ENCODE measurements at regions not wholly inside any gene's neighbourhood (a gene's known extent, or its start where the extent isn't known, plus 50 kb on each side); places are given as distances from the start of the nearest gene placed in this dataset.
A peak's percentile ranks its signal among the peaks of the same experiment; 100 is the strongest.

DNA sequence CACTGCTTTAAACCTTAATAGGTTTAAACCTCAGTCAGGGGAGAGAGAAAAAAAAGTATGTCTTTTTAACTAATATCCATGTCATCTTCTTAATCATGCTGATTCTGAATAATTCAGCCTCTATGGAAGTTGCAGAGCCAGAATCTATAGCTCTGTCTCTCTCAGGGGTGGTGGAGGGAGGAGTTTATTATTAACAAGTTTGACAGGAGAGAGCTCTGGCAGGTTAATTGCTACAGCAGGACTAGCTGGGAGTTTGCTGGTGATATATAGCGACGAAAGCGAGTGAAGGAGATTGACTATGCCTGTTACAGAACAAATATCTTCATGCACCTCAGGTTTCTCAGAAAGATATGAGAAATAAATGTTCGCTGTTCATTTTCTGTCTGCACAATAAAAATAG is 586.4 kb downstream of the TLE4 start:
- no peak for DNase-seq

DNA sequence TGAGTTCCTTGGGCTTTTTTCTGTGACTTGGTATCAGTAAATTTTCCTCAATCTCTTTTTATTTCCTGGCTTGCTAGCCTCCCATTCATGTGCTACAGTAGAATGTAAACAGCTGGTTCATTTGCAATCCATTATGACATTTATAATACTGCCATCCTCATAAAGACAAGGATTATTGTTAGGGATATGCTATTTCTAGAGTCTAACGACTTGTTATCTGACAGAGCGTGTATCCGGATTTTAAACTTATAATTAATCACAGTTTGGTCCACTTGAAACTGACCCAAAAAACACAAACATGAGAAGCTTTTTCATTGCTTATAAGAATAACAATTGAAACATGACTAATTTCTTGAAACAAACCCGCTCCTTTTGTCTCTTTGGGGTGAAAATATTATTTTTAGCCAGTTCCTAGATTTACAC is 585.8 kb downstream of the TLE4 start:
- peak; percentile 48 for DNase-seq

DNA sequence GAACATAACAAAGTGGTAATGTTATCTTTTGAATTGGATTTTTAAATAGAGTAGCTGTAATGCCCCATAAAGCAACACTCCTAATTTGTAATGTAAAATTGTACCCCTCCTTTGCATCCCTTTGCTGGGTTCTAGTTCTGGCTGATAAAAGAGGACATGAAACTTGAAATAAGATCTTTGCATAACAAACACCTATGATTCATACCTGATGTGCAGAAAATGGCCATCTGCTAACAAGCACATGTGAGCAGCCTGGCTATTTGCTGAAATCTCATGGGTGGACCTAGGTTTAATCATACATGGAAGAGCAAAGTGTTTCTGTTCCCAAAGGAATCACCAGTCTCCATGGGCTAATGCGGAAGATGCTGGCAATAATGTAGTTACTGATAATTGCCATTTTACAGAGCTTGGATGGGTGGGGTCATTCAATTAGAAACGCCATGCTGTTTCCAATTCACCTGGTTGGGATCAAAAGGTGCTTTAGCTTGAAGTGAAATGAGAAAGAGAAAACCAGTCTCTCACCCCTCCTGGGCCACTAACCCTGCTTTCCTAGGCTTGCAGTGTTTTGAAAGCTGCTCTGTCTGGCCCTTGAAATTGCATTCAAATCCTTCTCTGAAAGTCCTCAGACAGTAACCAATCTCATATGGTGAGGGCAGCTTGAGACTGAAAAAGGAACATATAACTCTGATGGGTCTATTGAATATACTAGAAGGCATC is 585.1 kb downstream of the TLE4 start:
- peak; percentile 81 for DNase-seq

DNA sequence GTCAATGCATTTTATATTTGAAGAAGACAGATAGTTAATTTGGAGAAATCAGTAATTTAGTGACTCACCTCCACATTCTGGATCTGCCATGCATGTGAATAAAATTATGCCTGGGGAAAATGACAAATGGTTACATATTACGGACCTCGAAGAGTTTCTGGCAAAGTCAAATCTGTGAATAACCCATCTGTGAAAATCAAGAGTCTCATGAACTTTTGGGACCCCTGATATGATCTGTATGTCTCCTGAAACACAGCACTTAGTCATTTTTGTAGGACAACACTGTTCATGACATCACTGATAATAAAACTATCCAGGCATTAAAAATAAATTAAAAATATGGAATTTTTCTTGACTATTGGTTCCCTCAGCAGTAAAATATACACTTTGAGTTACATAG is 584.5 kb downstream of the TLE4 start:
- no peak for DNase-seq

DNA sequence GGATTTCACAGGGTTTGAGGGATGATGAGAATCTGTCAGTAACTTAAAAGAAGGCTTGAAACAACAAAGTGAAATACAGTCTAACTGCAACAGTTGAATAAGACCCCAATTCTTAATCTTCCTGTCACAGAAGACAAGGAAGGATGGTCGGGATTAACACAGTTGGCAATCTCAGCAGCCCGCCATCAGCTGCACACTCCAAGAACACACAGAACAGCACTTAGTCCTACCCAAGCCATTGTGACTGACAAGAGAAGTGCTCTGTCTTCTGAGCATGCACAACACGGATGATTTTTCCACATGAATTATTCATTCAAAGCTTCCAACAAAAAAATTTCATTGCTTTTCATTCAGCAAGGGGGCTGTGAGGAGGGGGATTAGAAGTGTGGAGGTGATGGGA is 576.1 kb downstream of the TLE4 start:
- DNase-seq = no peak

DNA sequence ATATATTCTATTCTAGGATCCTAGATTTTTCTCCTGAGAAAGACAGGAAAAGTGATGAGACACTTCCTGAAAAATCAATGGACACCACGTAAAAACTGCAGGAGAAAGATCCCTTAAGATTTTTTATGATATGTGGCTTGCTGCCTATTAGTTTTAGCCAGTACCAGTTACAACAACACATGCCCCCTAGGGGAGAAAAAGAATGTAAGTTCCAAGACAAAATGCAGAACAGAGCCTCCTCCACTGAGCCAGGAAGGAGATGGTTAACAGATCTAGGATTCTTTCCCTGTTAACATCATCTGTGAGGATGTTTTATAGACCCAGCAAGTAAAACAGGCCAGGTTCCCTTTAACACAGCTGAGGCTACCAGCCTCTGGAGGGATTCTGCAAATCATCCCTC is 574.7 kb downstream of the TLE4 start:
- no peak for DNase-seq

DNA sequence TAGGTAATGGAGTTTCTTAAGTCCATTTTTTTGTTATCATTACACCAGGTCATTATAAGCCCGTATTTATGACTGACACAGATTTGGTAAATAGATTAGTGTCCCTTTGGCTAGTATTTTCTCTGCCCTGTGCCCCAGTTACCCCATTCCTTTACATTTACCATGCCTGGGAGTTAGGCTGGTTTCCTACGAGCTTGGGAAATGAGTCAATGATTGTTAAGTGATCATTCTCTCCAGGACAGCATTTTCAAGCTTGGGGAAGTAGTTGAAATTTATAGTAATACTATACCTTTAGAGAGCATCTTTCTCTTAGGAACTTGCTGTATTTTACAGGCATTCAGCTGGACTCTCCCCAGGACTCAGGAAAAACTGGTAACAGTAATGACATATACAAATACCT is 573.1 kb downstream of the TLE4 start:
- no peak for DNase-seq

DNA sequence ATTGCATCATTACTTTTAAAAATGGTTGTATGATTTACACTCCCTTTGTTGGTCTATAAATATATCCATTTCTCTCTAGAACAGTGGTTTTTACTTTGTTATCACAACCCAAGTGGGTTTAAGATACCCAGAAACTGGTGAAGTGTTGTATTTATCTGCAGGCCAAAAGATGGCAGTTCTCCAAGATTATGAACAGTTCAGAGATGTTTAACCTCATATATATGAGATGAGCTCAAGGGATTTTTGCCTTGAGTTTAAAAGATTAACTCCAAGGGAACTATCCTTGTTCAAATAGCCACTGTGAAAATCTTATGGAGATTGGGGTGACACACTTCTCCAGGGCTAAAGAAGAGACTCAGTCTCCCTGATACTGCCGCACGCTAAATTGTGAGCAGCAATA is 572.6 kb downstream of the TLE4 start:
- no peak for DNase-seq

DNA sequence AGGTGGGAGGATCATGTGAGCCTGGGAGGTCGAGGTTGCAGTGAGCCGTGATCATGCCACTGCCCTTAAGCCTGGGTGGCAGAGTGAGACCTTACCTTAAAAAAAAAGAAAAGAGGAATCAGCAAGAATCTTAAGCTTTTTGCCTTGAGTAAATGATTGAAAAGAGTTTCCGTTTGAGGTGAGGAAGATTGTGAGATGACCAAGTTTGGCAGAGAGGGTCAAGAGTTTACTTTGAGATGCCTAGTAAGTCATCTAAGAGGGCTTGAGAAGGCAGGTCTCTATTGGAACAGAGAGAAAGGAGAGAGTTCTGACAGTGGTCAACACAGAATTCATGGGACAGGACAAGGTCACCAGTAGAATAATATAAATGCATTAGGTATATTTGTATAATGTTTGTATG is 572.1 kb downstream of the TLE4 start:
- DNase-seq = no peak

DNA sequence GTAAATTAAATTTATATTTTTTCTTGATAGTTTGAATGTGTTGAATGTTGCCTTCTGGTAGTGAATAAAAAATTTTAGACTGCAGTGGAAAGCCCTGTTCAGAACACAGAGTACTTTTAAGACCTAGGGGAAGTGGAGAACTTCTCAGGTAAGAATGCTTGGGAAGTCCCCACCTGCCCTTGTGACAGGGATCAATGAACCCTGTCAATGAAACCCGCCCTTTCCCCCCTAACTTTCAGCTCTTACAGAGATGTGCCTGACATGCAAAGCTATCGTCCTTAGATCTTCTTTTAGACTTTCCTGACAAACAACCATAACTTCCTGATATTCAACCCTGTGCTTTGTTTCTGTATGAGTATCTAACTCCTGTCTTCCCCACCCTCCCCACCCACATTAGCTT is 562.7 kb downstream of the TLE4 start:
- DNase-seq = no peak

DNA sequence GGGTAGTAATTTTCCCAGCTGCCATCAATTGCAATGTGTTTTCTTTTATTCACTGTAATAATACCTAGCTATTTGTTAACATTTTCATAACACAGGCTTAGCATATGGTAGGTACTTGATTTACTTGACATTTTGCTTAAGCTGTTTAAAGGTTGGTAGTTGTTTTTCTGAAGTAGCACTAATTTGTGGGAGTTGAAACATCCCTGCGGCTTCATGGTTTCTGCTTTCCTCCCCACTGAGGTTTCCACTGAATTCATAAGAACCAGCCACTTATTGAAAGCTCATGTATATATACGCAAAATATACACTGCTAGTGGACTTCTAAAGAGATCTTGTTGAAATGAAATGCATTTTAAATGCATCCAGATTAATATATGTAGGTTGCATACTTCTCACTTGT is 559.9 kb downstream of the TLE4 start:
- DNase-seq = no peak

DNA sequence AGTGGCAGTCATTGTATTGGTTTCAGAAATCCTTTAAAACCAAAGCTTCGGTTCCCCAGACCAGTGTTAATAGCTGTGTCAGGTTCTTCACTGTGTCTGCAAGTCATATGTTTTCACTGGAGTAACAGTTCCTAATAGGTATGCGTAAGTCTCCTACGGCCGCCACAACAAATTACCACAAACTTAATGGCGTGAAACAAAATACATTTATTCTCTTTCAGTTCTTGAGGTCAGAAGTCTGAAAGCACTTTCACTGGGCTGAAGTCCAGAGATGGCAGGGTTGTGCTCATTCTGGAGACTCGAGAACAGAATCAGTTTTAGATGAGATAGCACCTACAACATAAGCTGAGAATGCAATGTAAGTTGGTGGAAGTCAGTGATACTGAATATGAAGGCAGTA is 556.2 kb downstream of the TLE4 start:
- DNase-seq = no peak

DNA sequence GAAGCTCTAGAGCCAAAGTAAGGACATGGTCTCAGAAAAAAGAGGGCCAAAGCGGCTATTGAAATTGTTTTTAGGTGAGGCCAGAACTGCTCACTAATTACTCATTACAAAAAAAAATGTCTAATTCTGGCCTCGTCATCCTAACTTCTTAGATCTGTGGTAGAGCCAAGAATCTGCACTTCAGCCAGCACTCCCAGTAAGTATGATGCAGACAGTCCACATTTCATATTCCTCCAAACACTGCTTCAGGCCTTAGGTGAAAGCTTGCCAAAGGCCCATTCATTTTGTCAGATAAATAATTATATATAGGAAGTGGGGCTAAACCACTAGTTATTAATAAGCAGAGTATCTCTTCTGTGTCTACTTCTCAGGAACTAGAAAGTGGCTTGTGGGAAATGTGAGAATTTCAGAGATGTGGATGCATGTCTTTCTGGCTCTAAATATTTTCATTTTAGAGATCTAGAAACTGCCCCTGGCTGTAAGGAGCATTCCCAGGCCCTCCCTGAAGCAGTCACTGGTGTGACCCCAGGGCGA is 554.0 kb downstream of the TLE4 start:
- no peak for DNase-seq

DNA sequence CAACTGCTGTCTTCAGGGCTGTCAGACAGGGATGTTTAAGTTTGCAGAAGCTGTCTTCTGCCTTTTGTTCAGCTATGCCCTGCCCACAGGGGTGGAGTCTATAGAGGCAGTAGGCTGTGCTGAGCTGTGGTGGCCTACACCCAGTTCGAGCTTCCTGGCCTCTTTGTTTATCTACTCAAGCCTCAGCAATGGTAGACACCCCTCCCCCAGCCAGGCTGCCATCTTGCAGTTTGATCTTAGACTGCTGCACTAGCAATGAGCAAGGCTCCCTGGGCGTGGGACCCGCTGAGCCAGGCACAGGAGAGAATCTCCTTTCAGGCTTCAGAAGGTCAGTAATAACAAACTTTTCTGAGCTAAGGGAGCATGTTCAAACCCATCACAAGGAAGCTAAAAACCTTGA is 545.3 kb downstream of the TLE4 start:
- DNase-seq = no peak

DNA sequence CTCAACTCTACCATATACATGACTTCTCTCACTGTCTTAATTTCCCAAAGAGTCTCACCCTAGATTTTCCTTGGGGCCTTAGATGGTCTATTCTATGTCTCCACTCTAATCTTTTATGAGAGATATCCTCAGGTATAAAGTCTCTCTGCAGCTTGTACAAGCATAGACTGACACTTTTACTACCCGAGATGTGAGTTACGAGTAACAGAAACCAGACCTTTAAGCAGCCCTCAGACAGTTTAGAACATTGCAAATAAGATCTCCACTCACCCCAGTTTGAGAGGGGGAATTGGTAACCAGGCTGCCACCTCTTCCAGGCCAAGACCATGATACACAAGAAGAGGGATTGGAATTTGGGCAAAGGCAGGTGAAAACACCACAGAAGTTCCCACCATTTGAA is 542.5 kb downstream of the TLE4 start:
- DNase-seq = no peak

DNA sequence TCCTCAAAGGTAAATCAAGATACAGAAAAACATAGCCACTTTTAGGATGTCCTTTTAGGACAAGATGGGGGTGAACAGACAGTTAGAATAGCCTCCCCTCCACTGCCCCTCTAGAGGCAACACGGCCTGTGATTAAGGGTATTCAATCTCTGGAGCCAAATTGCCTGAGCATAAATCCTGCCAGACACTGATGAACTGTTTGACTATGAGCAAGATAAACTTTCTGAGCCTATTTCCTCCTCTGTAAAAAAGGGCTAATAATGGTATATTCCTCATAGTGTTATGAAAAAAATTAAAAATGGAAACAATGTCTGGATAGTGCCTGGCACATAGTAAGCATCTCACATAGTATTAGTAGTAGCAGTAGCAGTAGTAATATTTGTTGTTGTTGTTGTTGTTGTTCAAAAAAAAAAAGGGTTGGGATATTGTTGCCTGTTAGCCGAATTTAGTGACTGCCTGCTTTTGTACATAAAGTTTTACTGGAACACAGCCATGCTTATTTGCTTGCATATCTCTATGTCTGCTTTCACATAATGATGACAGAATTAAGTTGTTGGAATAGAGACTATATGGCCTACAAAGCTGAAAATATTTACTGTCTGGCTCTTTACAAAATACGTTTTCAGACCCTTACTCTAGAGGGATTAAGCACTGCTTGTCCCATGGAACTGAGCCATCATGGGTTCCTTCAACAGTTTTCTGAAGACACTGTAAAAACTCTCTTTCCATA is 536.3 kb downstream of the TLE4 start:
- no peak for DNase-seq

DNA sequence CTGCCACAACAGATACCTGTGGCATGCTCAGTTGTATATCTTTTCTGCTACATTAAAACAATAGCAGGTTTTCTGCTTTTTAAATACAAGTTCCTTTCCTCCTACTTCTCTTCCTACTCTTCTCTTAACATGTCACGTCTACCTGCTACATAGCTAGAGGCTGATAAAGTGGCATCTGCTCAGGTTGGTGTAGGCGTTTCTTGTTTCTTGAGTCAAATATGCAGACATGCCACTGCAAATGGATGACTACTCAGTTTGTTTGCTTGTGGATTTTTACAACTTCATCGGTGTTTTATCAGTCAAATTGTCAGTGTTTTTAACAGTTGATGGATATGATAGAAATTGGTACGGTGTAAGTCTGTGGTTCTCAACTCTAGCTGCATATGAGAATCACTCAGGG is 525.7 kb downstream of the TLE4 start:
- no peak for DNase-seq

DNA sequence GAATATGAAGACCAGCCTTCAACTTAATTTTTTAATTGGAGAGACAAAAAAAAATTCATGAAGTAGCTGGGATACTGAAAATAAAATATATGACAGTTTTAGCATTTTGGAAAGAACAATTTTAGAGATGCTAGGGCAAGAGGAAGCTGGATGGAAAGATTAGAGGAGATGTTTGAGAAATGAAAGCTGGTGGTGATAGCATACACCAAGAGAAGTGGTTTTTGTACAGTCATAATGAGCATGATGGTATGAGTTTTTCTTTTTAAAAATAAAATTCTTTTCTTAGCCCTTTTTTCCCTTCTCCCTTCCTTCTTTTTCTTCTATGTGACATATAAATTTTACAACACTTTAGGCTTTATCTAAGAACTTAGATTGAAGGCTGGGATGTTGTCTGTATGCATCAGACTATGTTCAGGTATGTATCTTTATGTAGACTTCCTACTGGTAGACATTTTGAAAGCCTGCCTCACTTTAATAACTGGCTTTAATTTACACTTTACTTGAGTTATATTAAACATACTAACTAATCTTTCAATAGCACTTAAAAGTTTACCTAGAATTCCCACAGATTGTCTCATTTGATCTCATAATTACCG is 522.5 kb downstream of the TLE4 start:
- DNase-seq = no peak

DNA sequence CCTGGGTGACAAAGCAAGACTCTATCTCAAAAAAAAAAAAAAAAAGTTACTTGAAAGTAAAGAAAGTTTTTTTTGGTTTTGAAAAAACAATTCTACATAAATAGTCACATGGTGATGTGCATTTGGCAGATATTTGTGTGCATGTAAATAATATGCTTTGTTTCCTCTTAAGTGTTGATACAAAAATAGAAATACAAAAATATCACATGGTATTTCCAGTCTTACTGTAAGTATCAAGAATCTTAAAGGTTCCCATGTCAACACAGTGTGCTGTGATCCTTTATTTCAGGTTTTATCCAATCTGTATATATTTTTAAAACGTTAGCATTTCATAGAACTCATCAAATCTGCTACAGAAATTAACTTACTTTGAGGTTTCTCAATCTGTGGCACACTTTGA is 521.9 kb downstream of the TLE4 start:
- DNase-seq = no peak

DNA sequence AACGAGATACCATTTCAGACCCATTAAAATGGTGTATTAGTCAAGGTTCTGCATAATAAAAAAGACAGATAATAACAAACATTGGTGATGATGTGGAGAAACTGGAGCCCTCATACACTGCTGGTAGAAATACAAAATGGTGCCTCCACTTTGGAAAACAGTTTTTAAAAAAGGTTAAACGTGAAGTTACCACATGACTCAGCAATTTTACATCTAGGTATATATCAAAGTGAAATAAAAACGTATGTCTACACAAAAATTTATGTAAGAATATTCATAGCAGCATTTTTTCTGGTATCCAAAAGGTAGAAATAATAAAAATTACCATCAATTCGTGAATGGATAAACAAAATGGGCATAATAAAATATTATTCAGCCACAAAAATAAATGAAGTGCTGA is 519.8 kb downstream of the TLE4 start:
- DNase-seq = no peak

DNA sequence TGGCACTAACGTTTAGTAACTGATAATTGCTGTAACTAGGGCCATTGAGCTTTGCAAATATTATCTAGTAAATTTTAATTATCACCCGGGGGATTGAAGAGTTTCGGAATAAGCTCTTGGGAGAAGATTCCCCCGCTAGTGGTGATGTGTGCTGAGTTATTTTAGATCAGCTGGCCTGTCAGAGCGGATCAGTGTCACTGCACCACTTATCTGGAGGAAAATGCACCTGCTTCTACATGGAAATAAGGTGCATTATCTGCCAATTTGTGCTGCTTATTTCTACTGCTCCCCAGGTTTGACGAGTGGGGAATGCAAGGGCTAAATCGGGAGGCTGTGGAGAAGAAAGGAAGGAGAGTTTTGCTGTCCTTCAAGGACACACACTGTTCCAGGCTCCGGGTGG is 518.6 kb downstream of the TLE4 start:
- DNase-seq = no peak

DNA sequence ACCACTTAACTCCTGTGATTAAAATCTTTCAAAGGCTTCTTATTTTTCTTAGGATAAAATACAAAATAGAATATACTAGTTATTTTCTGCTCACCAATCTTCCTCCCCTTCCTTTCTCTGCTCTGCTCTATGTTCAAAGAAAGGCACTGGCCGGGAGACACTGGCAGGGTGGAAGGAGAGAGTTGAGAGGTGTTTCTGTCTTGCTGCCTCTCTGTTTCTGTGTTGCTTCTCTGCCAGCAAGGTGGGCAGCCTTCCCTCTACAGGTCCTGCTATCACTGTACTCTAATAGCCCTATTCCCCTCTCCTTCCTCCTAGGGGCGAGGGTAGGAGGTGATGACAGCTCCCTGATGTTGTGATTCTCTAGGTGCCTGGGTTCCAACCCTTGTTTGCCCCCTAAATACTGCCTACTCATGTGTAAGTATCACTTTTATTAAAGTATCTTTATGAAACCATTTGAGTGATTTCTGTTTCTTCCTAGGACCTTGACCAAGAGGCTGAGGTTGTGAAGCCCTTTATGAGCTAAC is 515.1 kb downstream of the TLE4 start:
- DNase-seq = no peak

DNA sequence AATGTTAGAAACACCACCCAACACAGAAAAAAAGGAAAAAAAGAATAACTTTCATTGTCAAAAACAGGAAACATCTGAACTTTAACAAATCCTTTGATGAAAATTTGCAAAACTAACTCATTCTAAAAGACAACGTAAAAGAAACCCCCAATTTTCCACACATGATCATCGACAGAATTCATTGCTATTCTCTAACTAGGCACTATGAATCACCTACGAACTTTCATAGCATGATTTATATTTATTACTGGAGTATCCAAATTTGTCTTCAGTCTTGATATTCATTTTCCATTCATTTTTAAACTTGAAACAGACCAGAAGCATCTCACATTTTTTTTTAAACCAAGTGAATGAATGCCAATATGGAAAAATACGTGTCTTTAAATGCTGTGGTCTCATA is 514.6 kb downstream of the TLE4 start:
- no peak for DNase-seq

DNA sequence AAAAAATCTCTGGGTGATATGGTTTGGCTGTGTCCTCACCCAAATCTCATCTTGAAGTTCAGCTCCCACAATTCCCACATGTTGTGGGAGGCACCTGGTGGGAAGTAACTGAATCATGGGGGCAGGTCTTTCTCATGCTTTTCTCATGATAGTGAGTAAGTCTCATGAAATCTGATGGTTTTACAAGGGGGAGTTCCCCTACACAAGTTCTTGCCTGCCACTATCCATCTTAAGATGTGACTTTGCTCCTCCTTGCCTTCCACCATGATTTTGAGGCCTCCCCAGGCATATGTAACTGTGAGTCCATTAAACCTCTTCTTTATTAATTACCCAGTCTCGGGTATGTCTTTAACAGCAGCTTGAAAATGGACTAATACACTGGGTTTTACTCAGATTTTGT is 513.9 kb downstream of the TLE4 start:
- DNase-seq = no peak

Data from NCI-H748 treated with DMSO at 0.1 percent for 48 hours (cell line).